Endometrial microvascular endothelial cells (primary cell): ENCODE measurements at regions not wholly inside any gene's neighbourhood (a gene's known extent, or its start where the extent isn't known, plus 50 kb on each side); places are given as distances from the start of the nearest gene placed in this dataset.
"Not testable (repeated sequence)": the region's sequence is repeated elsewhere in the genome, so short reads cannot be mapped to it uniquely, and the experiment has no call there.

Source experiments
- in situ Hi-C: cut with HindIII; loops from 2 replicates; pipeline ENCODE4 v1.10.0; 2017; ENCODE audit warnings: low sequenced_read_pairs, low pct_unique_long_range_greater_than_20kb; ENCODE audit errors: inconsistent ontology term

GRCh38 chr22:25472382-25472781, 92.1 kb upstream of the GRK3 start:
- in situ Hi-C loops, result no loop called here

- in situ Hi-C loops, result no loop called here
These were observed 89.0 kb upstream of the GRK3 start for GRCh38 chr22:25475257-25476022.

- in situ Hi-C loops, result no loop called here
These were observed 87.1 kb upstream of the GRK3 start for GRCh38 chr22:25477358-25477757.

- in situ Hi-C loops, result no loop called here
These were observed 86.4 kb upstream of the GRK3 start for GRCh38 chr22:25478111-25478510.

GRCh38 chr22:25478528-25478927, 85.9 kb upstream of the GRK3 start:
- in situ Hi-C loops, result no loop called here

- in situ Hi-C loops, result not testable (repeated sequence)
These were observed 83.6 kb upstream of the GRK3 start for GRCh38 chr22:25480868-25481267.

- in situ Hi-C loops, result no loop called here
These were observed 82.2 kb upstream of the GRK3 start for GRCh38 chr22:25482091-25482760.

- in situ Hi-C loops, result no loop called here
These were observed 81.4 kb upstream of the GRK3 start for GRCh38 chr22:25482868-25483639.

- in situ Hi-C loops, result no loop called here
These were observed 80.5 kb upstream of the GRK3 start for GRCh38 chr22:25483931-25484330.

GRCh38 chr22:25484521-25485315, 79.8 kb upstream of the GRK3 start:
- in situ Hi-C loops, result no loop called here

- in situ Hi-C loops, result no loop called here
These were observed 78.6 kb upstream of the GRK3 start for GRCh38 chr22:25485626-25486545.

- in situ Hi-C loops, result no loop called here
These were observed 77.0 kb upstream of the GRK3 start for GRCh38 chr22:25487508-25487907.

GRCh38 chr22:25488244-25489020, 76.0 kb upstream of the GRK3 start:
- in situ Hi-C loops, result no loop called here

GRCh38 chr22:25489947-25490346, 74.5 kb upstream of the GRK3 start:
- in situ Hi-C loops, result no loop called here

- in situ Hi-C loops, result no loop called here
These were observed 73.6 kb upstream of the GRK3 start for GRCh38 chr22:25490896-25491295.

- in situ Hi-C loops, result no loop called here
These were observed 72.3 kb upstream of the GRK3 start for GRCh38 chr22:25492162-25492561.
